Fibroblast of gingiva (primary cell): ENCODE measurements at regions not wholly inside any gene's neighbourhood (a gene's known extent, or its start where the extent isn't known, plus 50 kb on each side); places are given as distances from the start of the nearest gene placed in this dataset.
"Not testable (repeated sequence)": the region's sequence is repeated elsewhere in the genome, so short reads cannot be mapped to it uniquely, and the experiment has no call there.

Source experiments
- DNase-seq: peaks from one replicate; pipeline ENCODE4 v3.0.0-alpha.2; 2011; ENCODE audit warnings: low read depth

GRCh38 chr1:38609166-38610025 is 250.2 kb downstream of the RRAGC start:
- DNase-seq = no peak

- DNase-seq = no peak
These were observed 251.2 kb downstream of the RRAGC start for GRCh38 chr1:38608202-38608864.

- DNase-seq = no peak
These were observed 252.0 kb downstream of the RRAGC start for GRCh38 chr1:38607526-38607925.

- no peak for DNase-seq
These were observed 254.5 kb downstream of the RRAGC start for GRCh38 chr1:38605063-38605462.

GRCh38 chr1:38603907-38604306 is 255.7 kb downstream of the RRAGC start:
- DNase-seq = no peak

GRCh38 chr1:38600905-38601304 is 258.7 kb downstream of the RRAGC start:
- no peak for DNase-seq

GRCh38 chr1:38600286-38600685 is 259.3 kb downstream of the RRAGC start:
- DNase-seq = no peak

GRCh38 chr1:38598118-38598517 is 261.5 kb downstream of the RRAGC start:
- DNase-seq = no peak

GRCh38 chr1:38589036-38589435 is 270.5 kb downstream of the RRAGC start:
- DNase-seq = no peak

- no peak for DNase-seq
These were observed 271.8 kb downstream of the RRAGC start for GRCh38 chr1:38587766-38588165.

- no peak for DNase-seq
These were observed 272.5 kb downstream of the RRAGC start for GRCh38 chr1:38586993-38587646.

GRCh38 chr1:38585971-38586370 is 273.6 kb downstream of the RRAGC start:
- DNase-seq = no peak

GRCh38 chr1:38585460-38585859 is 274.1 kb downstream of the RRAGC start:
- DNase-seq = no peak

GRCh38 chr1:38584448-38585355 is 274.9 kb downstream of the RRAGC start:
- DNase-seq = no peak

GRCh38 chr1:38583287-38583686 is 276.3 kb downstream of the RRAGC start:
- not testable (repeated sequence) for DNase-seq

- no peak for DNase-seq
These were observed 278.2 kb downstream of the RRAGC start for GRCh38 chr1:38581396-38581795.

- DNase-seq = no peak
These were observed 279.0 kb downstream of the RRAGC start for GRCh38 chr1:38580594-38580993.

- DNase-seq = no peak
These were observed 280.5 kb downstream of the RRAGC start for GRCh38 chr1:38579056-38579455.

- no peak for DNase-seq
These were observed 281.2 kb downstream of the RRAGC start for GRCh38 chr1:38578271-38578951.

- no peak for DNase-seq
These were observed 281.7 kb downstream of the RRAGC start for GRCh38 chr1:38577937-38578270.

GRCh38 chr1:38577385-38577784 is 282.2 kb downstream of the RRAGC start:
- no peak for DNase-seq
